ENCODE measurements at regions not wholly inside any gene's neighbourhood (a gene's known extent, or its start where the extent isn't known, plus 50 kb on each side); places are given as distances from the start of the nearest gene placed in this dataset.

GRCh38 chr10:65367706-65368105, 1558.1 kb upstream of the LRRTM3 start:
- no peaks in the 10 kb centered on the region for H3K27me3 Mint-ChIP-seq (ENCODE audit: low read depth, poor library complexity)
- H3K4me3 Mint-ChIP-seq, result no peak overlapping the region
- H3K9me3 Mint-ChIP-seq, result no peaks in the 10 kb centered on the region
- no peak for DNase-seq
- no peaks in the 10 kb centered on the region for H3K36me3 Mint-ChIP-seq (ENCODE audit: low read depth)
- no peaks in the 10 kb centered on the region for H3K4me1 Mint-ChIP-seq
- no peak for TF ChIP-seq CTCF (IDR thresholded peaks at IDR 0.05)
- H3K27ac Mint-ChIP-seq, result no peak overlapping the region

GRCh38 chr10:65375528-65375927, 1550.3 kb upstream of the LRRTM3 start:
- no peaks in the 10 kb centered on the region for H3K36me3 Mint-ChIP-seq (ENCODE audit: low read depth)
- H3K27ac Mint-ChIP-seq, result no peak overlapping the region
- TF ChIP-seq CTCF (IDR thresholded peaks at IDR 0.05), result no peak
- no peaks in the 10 kb centered on the region for H3K9me3 Mint-ChIP-seq
- peaks cover 6% of the 10 kb centered on the region for H3K4me1 Mint-ChIP-seq
- DNase-seq, result no peak
- no peak overlapping the region for H3K4me3 Mint-ChIP-seq
- H3K27me3 Mint-ChIP-seq (ENCODE audit: low read depth, poor library complexity), result no peaks in the 10 kb centered on the region

GRCh38 chr10:65377687-65378086, 1548.1 kb upstream of the LRRTM3 start:
- DNase-seq, result no peak
- H3K9me3 Mint-ChIP-seq, result no peaks in the 10 kb centered on the region
- TF ChIP-seq CTCF (IDR thresholded peaks at IDR 0.05), result no peak
- H3K36me3 Mint-ChIP-seq (ENCODE audit: low read depth), result no peaks in the 10 kb centered on the region
- peaks cover 6% of the 10 kb centered on the region for H3K4me1 Mint-ChIP-seq
- no peaks in the 10 kb centered on the region for H3K27me3 Mint-ChIP-seq (ENCODE audit: low read depth, poor library complexity)
- H3K27ac Mint-ChIP-seq, result no peak overlapping the region
- no peak overlapping the region for H3K4me3 Mint-ChIP-seq

- no peak overlapping the region for H3K4me3 Mint-ChIP-seq
- no peak for TF ChIP-seq CTCF (IDR thresholded peaks at IDR 0.05)
- DNase-seq, result no peak
- H3K9me3 Mint-ChIP-seq, result no peaks in the 10 kb centered on the region
- no peaks in the 10 kb centered on the region for H3K27me3 Mint-ChIP-seq (ENCODE audit: low read depth, poor library complexity)
- H3K27ac Mint-ChIP-seq, result no peak overlapping the region
- H3K4me1 Mint-ChIP-seq, result no peaks in the 10 kb centered on the region
- H3K36me3 Mint-ChIP-seq (ENCODE audit: low read depth), result no peaks in the 10 kb centered on the region
Observed at GRCh38 chr10:65394502-65395297, 1531.1 kb upstream of the LRRTM3 start.

- no peak for DNase-seq
- Mint-ChIP-seq H3K27me3 (ENCODE audit: low read depth, poor library complexity) (no peaks in the 10 kb centered on the region), H3K27ac (no peak overlapping the region), H3K36me3 (ENCODE audit: low read depth) (no peaks in the 10 kb centered on the region), H3K4me1 (no peaks in the 10 kb centered on the region), H3K4me3 (no peak overlapping the region), H3K9me3 (no peaks in the 10 kb centered on the region)
- TF ChIP-seq CTCF (IDR thresholded peaks at IDR 0.05), result no peak
Observed at GRCh38 chr10:65395631-65396030, 1530.2 kb upstream of the LRRTM3 start.

- Mint-ChIP-seq H3K4me3 (no peak overlapping the region), H3K27me3 (ENCODE audit: low read depth, poor library complexity) (no peaks in the 10 kb centered on the region), H3K4me1 (no peaks in the 10 kb centered on the region), H3K36me3 (ENCODE audit: low read depth) (no peaks in the 10 kb centered on the region), H3K9me3 (no peaks in the 10 kb centered on the region), H3K27ac (no peak overlapping the region)
- TF ChIP-seq CTCF (IDR thresholded peaks at IDR 0.05), result no peak
- DNase-seq, result no peak
Observed at GRCh38 chr10:65396997-65397396, 1528.8 kb upstream of the LRRTM3 start.
